ENCODE measurements at regions not wholly inside any gene's neighbourhood (a gene's known extent, or its start where the extent isn't known, plus 50 kb on each side); places are given as distances from the start of the nearest gene placed in this dataset.

DNA sequence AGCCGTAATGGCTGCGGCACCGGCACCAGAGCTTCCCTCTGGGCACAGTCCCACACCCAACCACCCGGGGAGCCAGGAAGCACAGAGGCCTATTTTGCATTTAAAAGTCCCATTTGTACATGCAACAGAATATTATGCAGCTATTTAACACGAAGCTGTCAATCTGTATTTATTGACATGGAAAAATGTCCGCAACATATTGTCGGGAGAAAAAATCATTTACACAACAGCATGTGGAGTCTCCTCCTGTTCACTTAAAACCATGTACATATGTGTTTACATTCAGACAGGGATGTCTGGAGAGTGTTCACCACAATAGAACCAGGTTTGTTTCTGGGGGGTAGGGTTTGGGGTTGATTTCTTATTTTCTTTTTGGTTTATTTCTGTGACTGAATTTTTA is 63.4 kb upstream of the GRIK3 start:
- FAIRE-seq, result no peak
- Histone ChIP-seq H3K27me3 (ENCODE audit: control insufficient read depth, insufficient read depth, low read length) (no peaks in the 10 kb centered on the region), H3K36me3 (ENCODE audit: control insufficient read depth, insufficient read depth, low read length) (no peaks in the 10 kb centered on the region), H3K4me3 (ENCODE audit: low read depth, low read length) (no peak overlapping the region)
- DNase-seq (ENCODE audit: low read depth), result no peak
- TF ChIP-seq, protein P1, sequence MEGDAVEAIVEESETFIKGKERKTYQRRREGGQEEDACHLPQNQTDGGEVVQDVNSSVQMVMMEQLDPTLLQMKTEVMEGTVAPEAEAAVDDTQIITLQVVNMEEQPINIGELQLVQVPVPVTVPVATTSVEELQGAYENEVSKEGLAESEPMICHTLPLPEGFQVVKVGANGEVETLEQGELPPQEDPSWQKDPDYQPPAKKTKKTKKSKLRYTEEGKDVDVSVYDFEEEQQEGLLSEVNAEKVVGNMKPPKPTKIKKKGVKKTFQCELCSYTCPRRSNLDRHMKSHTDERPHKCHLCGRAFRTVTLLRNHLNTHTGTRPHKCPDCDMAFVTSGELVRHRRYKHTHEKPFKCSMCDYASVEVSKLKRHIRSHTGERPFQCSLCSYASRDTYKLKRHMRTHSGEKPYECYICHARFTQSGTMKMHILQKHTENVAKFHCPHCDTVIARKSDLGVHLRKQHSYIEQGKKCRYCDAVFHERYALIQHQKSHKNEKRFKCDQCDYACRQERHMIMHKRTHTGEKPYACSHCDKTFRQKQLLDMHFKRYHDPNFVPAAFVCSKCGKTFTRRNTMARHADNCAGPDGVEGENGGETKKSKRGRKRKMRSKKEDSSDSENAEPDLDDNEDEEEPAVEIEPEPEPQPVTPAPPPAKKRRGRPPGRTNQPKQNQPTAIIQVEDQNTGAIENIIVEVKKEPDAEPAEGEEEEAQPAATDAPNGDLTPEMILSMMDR (IDR thresholded peaks at IDR 0.05; ENCODE audit: insufficient read depth, low read length, severe bottlenecking), result no peak

DNA sequence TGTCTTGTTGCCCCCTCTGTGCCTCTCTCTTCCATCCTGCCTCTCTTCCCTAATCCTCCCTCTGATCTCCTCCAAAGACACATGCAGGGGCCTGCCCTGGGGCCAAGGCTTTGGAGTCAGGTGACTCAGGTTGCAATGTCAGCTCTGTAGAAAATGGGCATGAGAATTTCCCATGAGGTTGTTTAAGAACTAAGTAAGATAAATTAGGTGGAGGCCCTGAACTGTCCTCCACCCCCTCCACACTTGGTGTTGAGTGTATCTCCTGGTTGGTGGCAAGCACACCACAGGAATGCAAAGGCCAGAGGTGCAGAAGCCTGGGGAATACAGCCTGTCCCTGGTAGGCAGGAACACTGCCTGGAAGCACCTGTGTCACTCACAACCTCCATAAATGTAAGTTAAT is 63.9 kb upstream of the GRIK3 start:
- FAIRE-seq (no peak), DNase-seq (ENCODE audit: low read depth) (peak; percentile 8)
- TF ChIP-seq, protein P1 (IDR thresholded peaks at IDR 0.05; ENCODE audit: insufficient read depth, low read length, severe bottlenecking), result no peak

DNA sequence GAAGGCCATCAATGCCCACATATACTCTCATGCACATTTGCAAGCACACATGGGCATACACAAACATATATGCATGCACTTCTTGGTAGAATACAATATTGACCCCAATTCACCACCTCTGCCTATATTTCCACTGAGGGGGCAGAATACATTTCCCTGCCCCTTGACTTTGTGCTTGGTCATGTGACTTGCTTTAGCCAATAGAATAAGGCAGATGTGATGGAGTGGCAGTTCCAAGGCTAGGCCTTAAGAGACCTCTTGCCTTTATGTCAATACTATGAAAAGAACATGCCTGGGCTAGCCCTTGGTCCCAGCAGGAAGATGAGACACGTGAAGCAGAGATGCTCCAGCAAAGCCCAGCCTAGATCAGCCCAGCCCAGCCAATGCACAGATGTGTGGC is 66.0 kb upstream of the GRIK3 start:
- FAIRE-seq (no peak), DNase-seq (ENCODE audit: low read depth) (peak; percentile 24)
- no peaks in the 10 kb centered on the region for H3K27me3 ChIP-seq (ENCODE audit: control insufficient read depth, insufficient read depth, low read length)
- no peak overlapping the region for H3K4me3 ChIP-seq (ENCODE audit: low read depth, low read length)
- TF ChIP-seq, protein P1 (IDR thresholded peaks at IDR 0.05; ENCODE audit: insufficient read depth, low read length, severe bottlenecking), result no peak
- no peaks in the 10 kb centered on the region for H3K36me3 ChIP-seq (ENCODE audit: control insufficient read depth, insufficient read depth, low read length)

More for the DNA sequence above, 63.9 kb upstream of the GRIK3 start:
- no peak overlapping the region for H3K4me3 ChIP-seq (ENCODE audit: low read depth, low read length)
- H3K36me3 ChIP-seq (ENCODE audit: control insufficient read depth, insufficient read depth, low read length), result no peaks in the 10 kb centered on the region
- H3K27me3 ChIP-seq (ENCODE audit: control insufficient read depth, insufficient read depth, low read length), result no peaks in the 10 kb centered on the region

DNA sequence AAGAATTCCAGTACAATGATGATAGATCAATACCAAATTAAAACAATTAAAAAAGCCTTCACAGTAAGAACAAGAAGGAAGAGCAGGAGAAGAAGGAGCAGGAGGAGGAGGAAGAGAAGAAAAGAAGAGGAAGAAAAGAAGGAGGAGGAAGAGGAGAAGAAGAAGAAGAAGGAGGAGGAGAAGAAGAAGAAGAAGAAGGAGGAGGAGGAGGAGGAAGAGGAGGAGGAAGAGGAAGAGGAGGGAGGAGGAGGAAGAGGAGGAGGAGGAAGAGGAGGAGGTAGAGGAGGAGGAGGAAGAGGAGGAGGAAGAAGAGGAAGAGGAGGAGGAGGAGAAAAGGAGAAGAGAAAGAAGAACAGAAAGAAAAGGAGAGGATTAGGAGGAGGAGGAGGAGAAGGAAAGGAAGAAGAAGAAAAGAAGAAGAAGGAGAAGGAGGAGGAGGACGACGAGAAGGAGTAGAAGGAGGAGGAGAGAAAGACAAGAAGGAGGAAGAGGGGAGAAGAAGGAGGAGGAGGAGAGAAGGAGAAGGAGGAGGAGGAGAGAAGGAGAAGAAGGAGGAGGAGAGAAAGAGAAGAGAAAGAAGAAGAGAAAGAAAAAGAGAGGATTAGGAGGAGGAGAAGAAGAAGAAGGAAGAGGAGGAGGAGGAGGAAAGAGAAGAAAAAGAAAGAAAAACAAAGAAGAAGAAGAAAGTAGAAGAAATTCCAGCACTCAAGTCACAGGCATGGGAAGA is 68.5 kb upstream of the GRIK3 start:
- no peak for FAIRE-seq

DNA sequence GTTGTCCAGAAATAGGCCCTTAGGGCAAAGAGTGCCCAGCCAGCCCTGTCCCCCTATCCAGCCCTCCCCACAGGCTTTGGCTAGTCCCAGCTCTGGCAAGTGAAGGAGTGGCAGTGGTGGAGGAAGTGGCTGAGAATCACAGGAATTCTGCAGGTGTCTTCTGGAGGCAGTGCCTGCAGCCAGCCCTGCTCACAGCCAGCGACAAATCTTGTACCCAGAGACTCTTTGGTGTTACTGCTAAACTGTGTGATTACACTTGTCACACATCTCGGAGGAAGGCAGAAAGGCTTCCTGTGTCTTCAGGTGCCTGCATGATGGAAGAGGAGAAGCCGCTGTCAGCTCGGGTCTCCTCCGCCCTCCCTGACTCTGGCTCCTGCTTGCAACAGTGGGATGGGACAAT is 71.6 kb upstream of the GRIK3 start:
- H3K4me3 ChIP-seq (ENCODE audit: low read depth, low read length), result no peak overlapping the region
- DNase-seq (ENCODE audit: low read depth), result no peak
- no peaks in the 10 kb centered on the region for H3K36me3 ChIP-seq (ENCODE audit: control insufficient read depth, insufficient read depth, low read length)
- no peak for FAIRE-seq
- TF ChIP-seq, protein P1 (IDR thresholded peaks at IDR 0.05; ENCODE audit: insufficient read depth, low read length, severe bottlenecking), result no peak
- H3K27me3 ChIP-seq (ENCODE audit: control insufficient read depth, insufficient read depth, low read length), result no peaks in the 10 kb centered on the region

More for the DNA sequence above, 68.5 kb upstream of the GRIK3 start:
- Histone ChIP-seq H3K4me3 (ENCODE audit: low read depth, low read length) (no peak overlapping the region), H3K27me3 (ENCODE audit: control insufficient read depth, insufficient read depth, low read length) (no peaks in the 10 kb centered on the region), H3K36me3 (ENCODE audit: control insufficient read depth, insufficient read depth, low read length) (no peaks in the 10 kb centered on the region)
- DNase-seq (ENCODE audit: low read depth), result no peak
- TF ChIP-seq, protein P1 (IDR thresholded peaks at IDR 0.05; ENCODE audit: insufficient read depth, low read length, severe bottlenecking), result no peak
